Endothelial cell (in vitro differentiated cells): ENCODE measurements at regions not wholly inside any gene's neighbourhood (a gene's known extent, or its start where the extent isn't known, plus 50 kb on each side); places are given as distances from the start of the nearest gene placed in this dataset.

Experiments
- DNase-seq: peaks from one replicate; pipeline ENCODE4 v3.0.0; 2021; ENCODE audit warnings: low spot score
- H3K27ac Mint-ChIP-seq: one replicate; pipeline ENCODE4 v1.8.0; 2021; ENCODE audit warnings: mixed read lengths, inconsistent platforms; ENCODE audit not compliant: unreplicated experiment
- H3K27me3 Mint-ChIP-seq: one replicate; pipeline ENCODE4 v1.8.0; 2021; ENCODE audit warnings: mild to moderate bottlenecking, moderate library complexity, mixed read lengths, inconsistent platforms; ENCODE audit not compliant: unreplicated experiment
- H3K36me3 Mint-ChIP-seq: one replicate; pipeline ENCODE4 v1.8.0; 2021; ENCODE audit warnings: mild to moderate bottlenecking, low read depth, mixed read lengths, inconsistent platforms; ENCODE audit not compliant: unreplicated experiment
- H3K4me1 Mint-ChIP-seq: one replicate; pipeline ENCODE4 v1.8.0; 2021; ENCODE audit warnings: mild to moderate bottlenecking, mixed read lengths, inconsistent platforms; ENCODE audit not compliant: unreplicated experiment
- H3K4me3 Mint-ChIP-seq: one replicate; pipeline ENCODE4 v1.8.0; 2021; ENCODE audit warnings: mild to moderate bottlenecking, mixed read lengths, inconsistent platforms; ENCODE audit not compliant: unreplicated experiment
- H3K9me3 Mint-ChIP-seq: one replicate; pipeline ENCODE4 v1.8.0; 2021; ENCODE audit warnings: mixed read lengths, inconsistent platforms; ENCODE audit not compliant: unreplicated experiment
- CTCF ChIP-seq: fragments of 200-600 bp; sonication (generic); IDR thresholded peaks from one replicate; pipeline ENCODE4 v1.5.0; 2021; ENCODE audit warnings: antibody characterized with exemption; ENCODE audit not compliant: unreplicated experiment

GRCh38 chr5:162360373-162360931, 292.9 kb downstream of the GABRG2 start:
- no peak overlapping the region for H3K27ac Mint-ChIP-seq
- H3K36me3 Mint-ChIP-seq = no peaks in the 10 kb centered on the region
- H3K4me1 Mint-ChIP-seq = no peaks in the 10 kb centered on the region
- H3K9me3 Mint-ChIP-seq = no peaks in the 10 kb centered on the region
- H3K4me3 Mint-ChIP-seq = no peak overlapping the region
- DNase-seq = no peak
- no peak for TF ChIP-seq CTCF
- H3K27me3 Mint-ChIP-seq = no peaks in the 10 kb centered on the region

- Mint-ChIP-seq H3K9me3 (peaks cover 4% of the 10 kb centered on the region), H3K27ac (no peak overlapping the region), H3K4me3 (no peak overlapping the region), H3K27me3 (no peaks in the 10 kb centered on the region), H3K36me3 (no peaks in the 10 kb centered on the region), H3K4me1 (peaks cover 22% of the 10 kb centered on the region)
- no peak for DNase-seq
- no peak for TF ChIP-seq CTCF
These were observed 304.7 kb downstream of the GABRG2 start for GRCh38 chr5:162372256-162372655.

DNA sequence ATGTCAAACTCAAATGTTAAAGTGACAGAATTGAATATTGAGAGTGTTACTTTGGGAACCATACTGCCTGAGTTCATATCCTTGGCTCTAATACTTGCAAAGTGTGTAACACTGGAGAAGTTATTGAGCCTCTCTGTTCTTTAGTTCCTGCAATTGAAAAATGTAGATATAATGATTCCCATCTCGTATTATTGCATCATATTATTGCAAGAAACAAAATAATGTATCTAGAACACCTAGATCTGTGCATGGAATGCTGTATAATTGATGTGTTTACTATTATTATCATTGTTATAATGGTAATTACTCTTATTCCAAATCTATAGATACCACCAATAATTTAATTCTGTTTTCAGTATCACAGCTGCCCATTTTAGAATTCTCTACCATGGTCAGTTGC, 310.3 kb downstream of the GABRG2 start:
- H3K4me1 Mint-ChIP-seq = peaks cover 22% of the 10 kb centered on the region
- no peak overlapping the region for H3K4me3 Mint-ChIP-seq
- H3K36me3 Mint-ChIP-seq = no peaks in the 10 kb centered on the region
- H3K27ac Mint-ChIP-seq = no peak overlapping the region
- no peaks in the 10 kb centered on the region for H3K9me3 Mint-ChIP-seq
- H3K27me3 Mint-ChIP-seq = no peaks in the 10 kb centered on the region
- no peak for DNase-seq
- no peak for TF ChIP-seq CTCF

GRCh38 chr5:162382839-162383238, 315.3 kb downstream of the GABRG2 start:
- no peaks in the 10 kb centered on the region for H3K9me3 Mint-ChIP-seq

GRCh38 chr5:162384225-162384624, 316.7 kb downstream of the GABRG2 start:
- Mint-ChIP-seq H3K9me3 (no peaks in the 10 kb centered on the region), H3K27ac (no peak overlapping the region), H3K4me1 (peaks cover 6% of the 10 kb centered on the region), H3K27me3 (no peaks in the 10 kb centered on the region), H3K4me3 (no peak overlapping the region), H3K36me3 (no peaks in the 10 kb centered on the region)
- DNase-seq = no peak
- TF ChIP-seq CTCF = no peak

More at GRCh38 chr5:162382839-162383238, 315.3 kb downstream of the GABRG2 start:
- Mint-ChIP-seq H3K4me1 (peaks cover 6% of the 10 kb centered on the region), H3K4me3 (no peak overlapping the region), H3K36me3 (no peaks in the 10 kb centered on the region), H3K27ac (no peak overlapping the region), H3K27me3 (no peaks in the 10 kb centered on the region)
- TF ChIP-seq CTCF = no peak
- DNase-seq = no peak
